Central memory CD4-positive, alpha-beta T cell (primary cell): ENCODE measurements at regions not wholly inside any gene's neighbourhood (a gene's known extent, or its start where the extent isn't known, plus 50 kb on each side); places are given as distances from the start of the nearest gene placed in this dataset.

Source experiments
- DNase-seq: peaks from one replicate; pipeline ENCODE4 v3.0.0; 2022

DNA sequence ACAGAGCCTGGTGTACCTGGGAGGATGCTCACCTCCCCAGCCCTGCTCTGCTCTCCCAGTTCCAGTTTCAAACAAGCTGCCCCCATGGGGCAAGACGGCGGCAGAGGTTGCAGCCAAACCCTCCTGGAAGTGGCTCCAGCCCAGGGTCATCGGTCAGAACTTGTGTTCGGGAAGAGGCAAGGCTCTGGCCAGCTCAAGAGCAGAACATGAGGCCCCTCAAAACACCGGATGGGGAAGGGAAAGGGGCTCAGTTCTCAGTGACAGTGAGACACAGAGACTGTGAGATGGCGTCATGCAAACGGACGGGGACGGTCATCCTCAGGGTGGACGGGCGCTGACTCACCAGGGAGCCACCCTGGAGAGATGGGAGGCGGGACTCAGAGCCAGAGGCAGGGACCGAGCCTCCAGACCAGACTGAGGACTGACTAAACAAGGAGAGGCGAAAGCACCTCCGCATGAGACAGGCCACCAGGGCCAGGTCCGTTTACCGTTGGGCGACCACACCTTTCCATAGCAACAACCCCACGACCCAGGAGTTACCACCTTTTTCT lies 63.9 kb upstream of the GALNT9 start:
- DNase-seq, result no peak

GRCh38 chr12:132392389-132393244 lies 63.2 kb upstream of the GALNT9 start:
- no peak for DNase-seq

GRCh38 chr12:132391326-132392041 lies 62.1 kb upstream of the GALNT9 start:
- no peak for DNase-seq

DNA sequence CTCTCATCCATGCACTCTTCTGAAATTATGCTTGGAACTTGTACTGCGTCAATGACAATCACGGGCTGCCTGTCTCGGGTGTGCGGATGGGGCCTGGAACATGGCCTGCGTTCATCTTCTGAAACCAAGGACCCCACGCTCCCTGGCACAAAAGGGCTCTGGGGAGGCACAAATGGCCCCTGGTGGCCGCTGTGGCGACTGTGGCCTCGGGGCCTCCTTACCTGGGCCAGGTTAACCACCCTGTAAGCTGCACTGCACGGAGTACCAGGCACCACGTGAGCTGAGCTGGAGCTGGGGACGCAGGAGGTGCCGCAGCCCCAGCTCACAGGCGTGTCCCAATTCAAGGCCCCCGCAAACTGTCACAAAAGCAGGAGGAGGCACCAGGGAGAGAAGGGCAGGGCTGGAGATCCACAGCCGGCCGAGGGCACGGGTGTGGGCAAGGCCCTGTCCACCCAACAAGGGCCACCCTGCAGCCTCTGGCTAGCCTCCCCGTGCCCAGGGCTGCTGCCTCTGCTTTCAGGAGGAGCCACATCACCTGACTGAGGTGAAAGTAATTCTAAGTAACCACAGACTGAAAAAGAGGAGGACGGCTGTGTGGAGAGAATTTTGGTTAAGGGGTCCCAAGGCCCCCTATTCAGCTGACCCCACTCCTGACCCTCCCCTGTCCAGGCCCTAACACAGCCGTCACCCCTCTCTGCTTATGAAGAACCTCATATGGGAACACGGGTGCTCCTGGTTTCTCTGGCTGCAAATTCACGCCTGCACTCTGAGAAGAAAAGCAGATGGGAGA lies 61.1 kb upstream of the GALNT9 start:
- no peak for DNase-seq

- no peak for DNase-seq
These were observed 60.3 kb upstream of the GALNT9 start for GRCh38 chr12:132389526-132390286.

GRCh38 chr12:132389026-132389425 lies 59.6 kb upstream of the GALNT9 start:
- DNase-seq, result no peak

DNA sequence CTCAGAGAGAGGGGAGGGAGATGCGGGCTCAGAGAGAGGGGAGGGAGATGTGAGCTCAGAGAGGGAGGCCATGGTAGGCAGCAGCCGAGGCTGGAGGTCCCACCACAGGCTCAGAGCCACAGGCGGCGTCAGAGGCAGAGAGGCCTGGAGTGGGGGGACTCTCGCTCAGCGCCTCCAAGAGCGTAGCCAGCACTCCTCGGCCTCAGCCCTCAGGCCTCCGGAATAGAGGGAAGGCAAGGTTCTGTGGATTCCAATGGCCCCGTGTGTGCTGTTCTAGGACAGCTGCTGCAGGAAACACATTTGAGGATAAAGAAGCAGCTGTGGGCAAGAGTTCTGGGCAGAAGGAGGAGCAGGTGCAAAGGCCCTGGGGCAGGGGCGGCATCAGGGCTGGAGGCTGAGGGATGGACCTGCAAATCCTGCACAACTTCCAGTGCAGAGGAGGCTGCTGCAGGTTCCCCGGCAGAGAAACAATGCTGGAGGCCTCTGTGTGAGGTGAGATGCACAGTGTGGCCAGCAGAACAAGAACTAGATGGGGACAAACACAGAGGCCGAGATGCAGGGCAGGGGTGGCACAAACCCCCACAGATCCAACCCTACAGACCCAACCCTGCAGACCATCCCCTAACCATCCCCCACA lies 59.1 kb upstream of the GALNT9 start:
- DNase-seq, result no peak

- no peak for DNase-seq
These were observed 57.6 kb upstream of the GALNT9 start for GRCh38 chr12:132386926-132387497.

DNA sequence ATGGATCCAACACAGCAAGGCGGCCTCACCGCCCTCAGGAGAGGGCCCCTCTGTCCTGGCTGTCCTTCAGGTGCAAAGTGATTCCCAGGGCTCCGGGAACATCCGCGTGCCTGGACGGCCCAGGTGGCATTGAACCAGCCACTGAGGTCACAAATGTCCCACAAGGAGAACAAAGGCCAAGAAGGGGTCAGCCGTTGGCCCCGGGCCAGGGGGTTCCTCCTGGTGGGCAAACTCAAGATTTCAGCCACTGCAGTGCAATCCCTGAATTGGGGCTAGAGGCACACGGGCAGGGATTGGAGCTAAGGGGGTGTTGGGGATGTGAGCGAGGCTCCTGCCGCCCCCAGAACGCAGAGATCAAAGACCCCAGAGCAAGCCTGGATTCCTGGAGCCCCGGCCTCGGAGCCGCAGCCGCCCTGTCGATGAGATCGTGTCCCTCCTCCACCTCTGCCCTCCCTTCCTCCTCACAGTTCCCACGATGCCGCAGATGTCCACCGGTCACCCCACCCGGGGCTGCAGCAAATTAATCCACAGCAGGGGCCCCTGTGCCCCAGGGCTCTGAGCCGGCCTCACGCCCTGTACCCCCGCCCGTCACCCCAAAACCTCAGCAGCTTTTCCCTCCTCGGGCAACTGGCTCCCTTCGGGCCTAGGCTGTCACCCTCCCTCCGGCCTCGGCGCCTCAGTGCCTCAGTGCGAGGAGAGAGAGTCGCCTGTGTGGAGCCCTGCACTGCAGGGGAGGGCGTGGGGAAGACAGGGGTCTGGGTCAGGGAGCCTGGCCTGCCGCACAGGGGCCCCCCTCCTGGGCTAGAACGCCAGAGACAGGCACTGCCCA lies 56.7 kb upstream of the GALNT9 start:
- DNase-seq, result no peak

GRCh38 chr12:132384916-132385774 lies 55.8 kb upstream of the GALNT9 start:
- no peak for DNase-seq

- no peak for DNase-seq
These were observed 51.3 kb upstream of the GALNT9 start for GRCh38 chr12:132380641-132381040.

- DNase-seq, result no peak
These were observed 50.6 kb upstream of the GALNT9 start for GRCh38 chr12:132379996-132380395.

DNA sequence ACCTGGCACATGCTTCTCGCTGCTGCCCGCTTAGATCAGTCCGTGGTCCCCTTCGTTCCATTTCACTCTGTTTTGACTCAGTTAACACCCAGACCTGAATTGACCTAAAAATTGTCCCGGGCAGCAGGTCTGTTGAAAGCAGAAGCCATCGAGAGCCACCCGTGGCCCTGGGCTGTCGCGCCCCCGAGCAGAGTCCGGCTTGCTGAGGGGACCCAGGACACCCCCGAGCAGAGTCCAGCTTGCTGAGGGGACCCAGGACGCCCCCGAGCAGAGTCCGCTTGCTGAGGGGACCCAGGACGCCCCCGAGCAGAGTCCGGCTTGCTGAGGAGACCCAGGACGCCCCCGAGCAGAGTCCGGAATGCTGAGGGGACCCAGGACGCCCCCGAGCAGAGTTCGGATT lies 50.2 kb upstream of the GALNT9 start:
- DNase-seq, result no peak
